Pulmonary artery endothelial cell (primary cell): ENCODE measurements at regions not wholly inside any gene's neighbourhood (a gene's known extent, or its start where the extent isn't known, plus 50 kb on each side); places are given as distances from the start of the nearest gene placed in this dataset.

Experiments used
- DNase-seq: peaks from one replicate; pipeline ENCODE4 v3.0.0-alpha.2; 2011; ENCODE audit warnings: low read depth, low spot score

DNA sequence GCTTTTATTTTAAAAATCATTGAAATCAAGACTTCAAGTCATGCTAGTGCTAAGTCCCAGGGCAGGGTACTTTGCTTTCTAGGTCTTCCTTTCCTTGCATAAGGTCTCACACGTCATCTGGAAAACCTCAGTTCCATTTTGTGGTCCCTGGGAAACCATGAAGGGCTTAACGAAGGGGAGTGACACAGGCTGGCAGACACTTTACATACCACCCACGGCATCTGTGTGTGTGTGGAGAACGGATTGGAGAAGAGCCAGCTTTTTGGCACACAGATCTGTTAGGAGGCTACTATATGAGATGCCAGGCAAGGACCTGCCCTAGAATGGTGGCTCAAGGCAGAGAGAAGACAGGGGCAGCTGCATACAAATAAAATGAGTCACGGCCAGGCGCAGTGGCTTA is 107.5 kb upstream of the NSMCE3 start:
- no peak for DNase-seq

- DNase-seq, result no peak
Observed at GRCh38 chr15:29376590-29376989, 107.0 kb upstream of the NSMCE3 start.

- DNase-seq, result no peak
Observed at GRCh38 chr15:29369261-29369660, 99.6 kb upstream of the NSMCE3 start.

- no peak for DNase-seq
Observed at GRCh38 chr15:29364426-29365078, 94.9 kb upstream of the NSMCE3 start.

- no peak for DNase-seq
Observed at GRCh38 chr15:29361560-29361959, 91.9 kb upstream of the NSMCE3 start.

- DNase-seq, result no peak
Observed at GRCh38 chr15:29360152-29360551, 90.5 kb upstream of the NSMCE3 start.

DNA sequence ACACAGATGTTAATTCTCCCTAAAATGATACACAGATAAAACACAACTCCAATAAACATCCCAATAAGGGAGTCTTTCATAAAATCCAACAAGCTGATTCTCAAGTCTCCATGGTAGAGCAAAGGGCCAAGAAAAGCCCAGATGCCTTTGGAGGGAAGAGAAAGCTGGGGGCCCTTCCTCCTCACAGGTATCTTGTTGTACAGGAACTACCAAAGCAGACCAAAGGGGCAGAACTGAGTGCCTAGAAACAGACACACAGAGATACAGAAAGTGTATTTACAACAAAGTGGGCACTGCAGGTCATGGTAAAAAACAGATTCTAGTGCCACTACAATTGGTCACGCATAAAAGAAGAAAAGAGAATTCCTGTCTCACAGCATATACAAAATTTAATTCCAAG is 87.2 kb upstream of the NSMCE3 start:
- DNase-seq, result no peak

DNA sequence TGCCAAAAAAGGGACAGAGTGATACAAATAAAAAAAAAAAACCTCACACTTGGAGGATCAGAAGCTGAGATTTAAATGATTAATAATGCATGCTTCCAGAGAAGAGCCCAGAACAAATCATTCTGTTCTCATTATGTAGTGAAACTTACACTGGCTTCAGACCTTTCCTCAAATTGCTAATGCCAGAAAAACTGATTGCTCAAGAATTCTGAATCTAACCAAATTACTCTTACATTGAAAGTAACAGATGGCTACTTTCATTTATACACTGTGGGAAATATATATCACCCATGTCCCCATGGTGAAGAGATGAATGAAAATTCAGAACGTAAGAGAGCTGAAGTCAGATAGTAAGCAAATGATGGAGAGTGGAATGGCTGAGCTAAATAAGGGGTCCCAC is 85.9 kb upstream of the NSMCE3 start:
- DNase-seq, result no peak

- DNase-seq, result no peak
Observed at GRCh38 chr15:29352402-29352801, 82.8 kb upstream of the NSMCE3 start.

GRCh38 chr15:29349196-29349595 is 79.6 kb upstream of the NSMCE3 start:
- no peak for DNase-seq

- DNase-seq, result no peak
Observed at GRCh38 chr15:29348336-29348914, 78.8 kb upstream of the NSMCE3 start.

- DNase-seq, result no peak
Observed at GRCh38 chr15:29346998-29347397, 77.4 kb upstream of the NSMCE3 start.

GRCh38 chr15:29345549-29346525 is 76.2 kb upstream of the NSMCE3 start:
- DNase-seq, result no peak

DNA sequence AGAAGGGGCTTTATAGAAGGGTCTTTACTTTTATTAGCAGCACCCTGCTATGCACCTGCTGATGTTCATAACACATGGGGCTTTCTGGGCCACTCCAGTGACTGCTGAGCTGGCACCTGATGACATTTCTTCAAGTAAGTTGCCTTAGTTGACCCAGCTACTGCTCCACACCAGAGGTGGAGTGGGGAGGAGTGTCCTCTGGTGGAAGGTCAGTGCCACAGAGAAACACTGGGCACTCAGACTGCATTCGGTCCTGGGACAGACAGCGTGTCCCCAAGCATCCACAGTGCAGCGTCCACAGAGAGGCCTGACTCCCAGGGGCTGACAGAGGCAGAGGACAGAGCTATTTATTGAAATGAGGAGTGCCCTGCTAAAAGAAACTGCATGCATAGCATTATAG is 74.9 kb upstream of the NSMCE3 start:
- DNase-seq, result no peak

DNA sequence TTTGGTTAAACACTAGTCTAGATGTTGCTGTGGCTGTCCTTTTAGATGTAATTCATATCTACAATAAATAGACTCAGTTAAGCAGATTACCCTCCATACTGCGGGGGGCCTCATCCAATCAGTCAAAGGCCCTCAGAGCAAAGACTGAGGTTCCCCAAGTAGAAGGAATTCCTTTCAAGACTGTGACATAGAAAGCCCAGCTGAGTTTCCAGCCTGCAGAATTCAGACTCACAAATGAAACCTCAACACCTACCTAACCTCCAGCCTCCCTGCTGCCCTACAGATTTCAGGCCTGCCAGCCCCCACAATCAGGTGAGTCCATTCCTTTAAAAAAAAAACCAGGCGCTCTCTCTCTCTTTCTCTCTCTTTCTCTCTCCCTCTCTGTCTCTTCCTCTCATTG is 73.6 kb upstream of the NSMCE3 start:
- no peak for DNase-seq

- no peak for DNase-seq
Observed at GRCh38 chr15:29342201-29342600, 72.6 kb upstream of the NSMCE3 start.

DNA sequence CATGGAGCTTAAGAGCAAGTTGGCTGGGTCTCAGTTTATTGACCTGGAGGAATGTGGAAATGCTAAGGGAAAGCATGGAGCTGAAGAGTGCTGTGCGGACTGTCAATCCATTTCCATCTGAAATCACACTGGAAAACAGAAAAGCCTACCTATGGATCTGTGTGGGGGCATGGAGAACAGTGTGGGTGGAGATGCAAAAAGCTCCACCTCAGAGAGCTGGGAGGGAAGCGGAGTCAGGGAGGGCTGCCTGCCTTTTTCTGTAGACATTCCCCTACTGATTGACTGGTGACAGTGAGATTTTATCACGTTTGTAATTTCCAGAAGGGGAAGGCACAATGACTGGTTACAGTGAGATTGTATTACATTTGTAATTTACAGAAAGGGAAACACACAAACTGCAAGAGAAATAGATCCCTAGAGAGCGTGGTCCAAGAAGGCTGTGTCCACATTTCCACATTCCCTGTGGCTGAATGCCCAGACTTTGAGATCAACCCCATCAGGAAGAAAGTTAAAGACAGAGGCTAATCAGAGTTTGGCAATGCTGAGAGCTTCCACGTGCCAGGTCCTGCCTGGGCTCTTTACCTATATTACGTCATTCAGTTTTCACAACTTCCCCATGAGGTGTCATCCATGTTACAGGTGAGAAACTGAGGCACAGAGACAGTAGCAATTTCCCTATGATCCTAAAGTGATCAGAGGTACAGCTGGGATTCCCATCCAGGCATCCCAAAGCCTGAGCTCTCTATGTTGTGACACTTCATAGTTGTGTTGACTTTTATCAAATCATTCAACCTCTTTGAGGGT is 67.7 kb upstream of the NSMCE3 start:
- no peak for DNase-seq

DNA sequence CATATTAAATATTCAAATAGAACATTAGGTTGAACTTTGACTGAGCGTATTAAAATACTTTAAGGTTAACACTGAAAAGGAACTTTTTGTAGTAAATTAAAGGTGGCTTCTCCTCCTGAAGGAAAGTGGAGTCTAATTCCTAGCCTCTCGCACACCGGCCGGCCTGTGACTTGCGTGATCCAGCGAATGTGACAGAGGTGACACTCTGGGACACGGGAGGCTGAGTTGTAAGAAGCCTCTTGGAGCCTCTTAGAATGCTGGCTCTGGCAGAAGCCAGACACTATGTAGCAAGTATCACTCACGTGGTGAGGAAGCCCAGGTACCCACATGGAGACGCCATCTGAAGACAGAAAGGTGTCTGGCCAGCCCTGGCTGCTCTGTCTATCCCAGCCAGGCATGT is 64.9 kb upstream of the NSMCE3 start:
- DNase-seq, result no peak

DNA sequence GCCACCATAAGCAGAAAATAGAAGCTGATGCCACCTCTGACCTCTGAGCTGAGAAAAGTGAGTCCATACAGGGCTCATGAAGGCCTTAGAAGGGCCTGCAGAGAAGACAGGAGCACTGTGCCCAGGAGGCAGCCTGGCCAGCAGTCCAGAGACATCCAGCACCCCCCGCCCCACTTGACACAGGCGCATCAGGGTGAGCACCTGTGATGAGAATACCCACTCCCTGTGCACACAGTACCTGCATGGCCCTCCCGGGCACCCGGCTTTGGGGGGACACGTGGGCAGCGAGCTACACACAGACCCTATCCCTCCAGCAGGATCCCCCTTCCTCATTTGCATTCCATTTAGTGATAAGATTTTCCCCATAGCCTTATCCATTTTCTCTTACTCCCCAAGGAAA is 63.6 kb upstream of the NSMCE3 start:
- no peak for DNase-seq

DNA sequence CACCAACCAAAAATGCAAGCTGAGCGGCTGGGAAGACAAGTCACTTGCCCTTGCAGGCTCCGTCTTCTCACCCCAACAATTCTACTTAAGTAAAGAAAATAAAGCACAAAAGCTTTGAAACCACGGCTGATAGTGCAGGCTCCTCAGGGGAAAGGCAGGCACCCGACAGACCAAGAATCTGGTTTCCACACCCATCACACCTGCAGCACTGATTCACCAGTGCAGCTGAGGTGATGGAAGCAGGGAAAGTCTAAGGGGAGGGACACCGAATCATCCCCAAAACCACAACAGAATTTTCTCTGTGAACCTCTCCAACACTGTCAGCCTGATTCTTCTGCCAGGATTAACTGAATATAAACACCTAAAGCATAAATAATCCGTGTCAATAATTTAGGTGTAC is 62.0 kb upstream of the NSMCE3 start:
- DNase-seq, result no peak

- DNase-seq, result no peak
Observed at GRCh38 chr15:29331071-29331470, 61.4 kb upstream of the NSMCE3 start.

DNA sequence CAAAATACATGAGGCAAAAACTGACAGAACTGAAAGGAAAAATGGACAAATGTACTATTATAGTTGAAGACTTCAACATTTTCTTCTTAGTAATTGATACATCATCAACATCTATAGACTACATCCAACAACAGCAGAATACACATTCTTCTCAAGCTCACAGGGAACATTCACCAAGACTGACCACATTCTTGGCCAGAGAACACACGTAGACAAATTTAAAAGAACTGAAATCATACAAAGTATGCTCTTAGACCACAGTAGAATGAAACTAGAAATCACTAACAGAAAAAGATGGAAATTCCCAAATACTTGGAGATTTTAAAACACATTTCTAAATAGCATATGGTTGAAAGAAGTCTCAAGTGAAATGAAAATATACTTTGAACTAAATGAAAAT is 55.1 kb upstream of the NSMCE3 start:
- DNase-seq, result no peak
